ENCODE measurements at regions not wholly inside any gene's neighbourhood (a gene's known extent, or its start where the extent isn't known, plus 50 kb on each side); places are given as distances from the start of the nearest gene placed in this dataset.

DNA sequence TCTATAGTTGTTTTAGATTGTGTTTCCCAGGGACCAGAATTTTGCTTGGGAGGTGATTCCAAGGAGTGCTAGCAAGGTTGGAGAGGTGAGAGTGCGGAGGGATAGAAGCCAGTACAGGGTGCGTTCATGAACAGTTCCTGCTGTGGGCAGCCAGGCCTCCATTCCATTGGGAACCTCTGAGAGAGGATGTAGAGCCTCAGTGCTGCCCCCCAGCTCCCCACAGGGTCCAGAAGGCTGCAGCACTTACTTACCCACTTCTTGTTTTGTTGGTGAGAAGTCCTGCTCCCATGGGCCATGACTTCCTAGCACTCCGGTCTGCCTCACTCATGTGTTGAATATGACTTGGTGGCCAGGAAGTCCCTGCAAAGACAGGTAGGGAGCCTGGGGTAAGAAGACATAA is 128.2 kb upstream of the GAS1 start:
- no peaks in the 10 kb centered on the region for H3K36me3 ChIP-seq
- ATAC-seq (no peak), DNase-seq (no peak)
- H3K4me1 ChIP-seq = no peaks in the 10 kb centered on the region
- H3K4me3 ChIP-seq = no peak overlapping the region
- intact Hi-C loops (cut with DNase I) = no loop called here
- H3K9me3 ChIP-seq = no peaks in the 10 kb centered on the region
- TF ChIP-seq, protein P1, sequence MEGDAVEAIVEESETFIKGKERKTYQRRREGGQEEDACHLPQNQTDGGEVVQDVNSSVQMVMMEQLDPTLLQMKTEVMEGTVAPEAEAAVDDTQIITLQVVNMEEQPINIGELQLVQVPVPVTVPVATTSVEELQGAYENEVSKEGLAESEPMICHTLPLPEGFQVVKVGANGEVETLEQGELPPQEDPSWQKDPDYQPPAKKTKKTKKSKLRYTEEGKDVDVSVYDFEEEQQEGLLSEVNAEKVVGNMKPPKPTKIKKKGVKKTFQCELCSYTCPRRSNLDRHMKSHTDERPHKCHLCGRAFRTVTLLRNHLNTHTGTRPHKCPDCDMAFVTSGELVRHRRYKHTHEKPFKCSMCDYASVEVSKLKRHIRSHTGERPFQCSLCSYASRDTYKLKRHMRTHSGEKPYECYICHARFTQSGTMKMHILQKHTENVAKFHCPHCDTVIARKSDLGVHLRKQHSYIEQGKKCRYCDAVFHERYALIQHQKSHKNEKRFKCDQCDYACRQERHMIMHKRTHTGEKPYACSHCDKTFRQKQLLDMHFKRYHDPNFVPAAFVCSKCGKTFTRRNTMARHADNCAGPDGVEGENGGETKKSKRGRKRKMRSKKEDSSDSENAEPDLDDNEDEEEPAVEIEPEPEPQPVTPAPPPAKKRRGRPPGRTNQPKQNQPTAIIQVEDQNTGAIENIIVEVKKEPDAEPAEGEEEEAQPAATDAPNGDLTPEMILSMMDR (IDR thresholded peaks at IDR 0.05) = no peak
- H3K27ac ChIP-seq = no peak overlapping the region
- no peaks in the 10 kb centered on the region for H3K27me3 ChIP-seq (ENCODE audit: low read depth)

DNA sequence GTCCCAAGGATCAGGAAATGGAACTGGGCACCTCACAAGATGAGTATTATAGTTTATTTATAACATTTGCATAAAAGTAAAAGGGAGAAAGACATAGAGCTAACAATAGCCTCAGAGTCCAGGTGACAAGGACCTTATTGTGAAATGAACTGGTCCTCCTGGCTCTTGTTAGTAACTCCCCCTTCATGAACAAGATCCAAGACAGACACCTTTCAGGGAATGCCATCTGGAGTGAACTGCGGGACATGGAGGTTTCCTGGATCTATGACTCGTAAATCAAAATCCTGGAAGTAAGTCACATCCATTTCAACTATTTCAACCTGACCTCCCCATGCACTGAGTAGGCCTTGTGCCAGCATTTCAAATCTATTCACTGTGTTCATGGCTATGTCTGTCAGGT is 129.5 kb upstream of the GAS1 start:
- intact Hi-C loops (cut with DNase I) = no loop called here
- Histone ChIP-seq H3K4me1 (no peaks in the 10 kb centered on the region), H3K4me3 (no peak overlapping the region), H3K27me3 (ENCODE audit: low read depth) (no peaks in the 10 kb centered on the region), H3K36me3 (no peaks in the 10 kb centered on the region), H3K9me3 (no peaks in the 10 kb centered on the region), H3K27ac (no peak overlapping the region)
- TF ChIP-seq, protein P1 (IDR thresholded peaks at IDR 0.05) = no peak
- no peak for DNase-seq
- ATAC-seq = no peak

DNA sequence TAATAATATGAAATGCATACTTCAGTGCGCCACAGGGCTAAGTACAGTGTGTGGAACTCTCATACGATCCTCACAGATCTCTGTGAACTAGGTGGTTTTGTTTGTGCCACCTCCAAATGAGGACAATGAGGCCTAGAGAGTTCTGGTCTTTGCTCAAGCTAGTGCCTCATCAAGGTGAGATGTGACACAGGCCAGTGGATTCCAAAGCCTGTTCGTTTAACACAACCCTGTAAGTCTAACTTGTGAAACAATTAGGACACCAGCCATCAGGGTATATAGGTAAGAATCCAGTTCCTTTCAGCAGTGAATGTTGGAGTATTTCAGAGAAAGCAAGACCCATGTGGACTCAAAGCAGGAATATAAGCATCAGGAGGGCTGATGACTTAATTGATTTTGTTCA is 130.7 kb upstream of the GAS1 start:
- no peaks in the 10 kb centered on the region for H3K36me3 ChIP-seq
- no peak for DNase-seq
- TF ChIP-seq, protein P1 (IDR thresholded peaks at IDR 0.05) = no peak
- H3K27me3 ChIP-seq (ENCODE audit: low read depth) = no peaks in the 10 kb centered on the region
- no peaks in the 10 kb centered on the region for H3K4me1 ChIP-seq
- intact Hi-C loops (cut with DNase I) = no loop called here
- no peak overlapping the region for H3K4me3 ChIP-seq
- ATAC-seq = no peak
- H3K27ac ChIP-seq = no peak overlapping the region
- H3K9me3 ChIP-seq = no peaks in the 10 kb centered on the region

DNA sequence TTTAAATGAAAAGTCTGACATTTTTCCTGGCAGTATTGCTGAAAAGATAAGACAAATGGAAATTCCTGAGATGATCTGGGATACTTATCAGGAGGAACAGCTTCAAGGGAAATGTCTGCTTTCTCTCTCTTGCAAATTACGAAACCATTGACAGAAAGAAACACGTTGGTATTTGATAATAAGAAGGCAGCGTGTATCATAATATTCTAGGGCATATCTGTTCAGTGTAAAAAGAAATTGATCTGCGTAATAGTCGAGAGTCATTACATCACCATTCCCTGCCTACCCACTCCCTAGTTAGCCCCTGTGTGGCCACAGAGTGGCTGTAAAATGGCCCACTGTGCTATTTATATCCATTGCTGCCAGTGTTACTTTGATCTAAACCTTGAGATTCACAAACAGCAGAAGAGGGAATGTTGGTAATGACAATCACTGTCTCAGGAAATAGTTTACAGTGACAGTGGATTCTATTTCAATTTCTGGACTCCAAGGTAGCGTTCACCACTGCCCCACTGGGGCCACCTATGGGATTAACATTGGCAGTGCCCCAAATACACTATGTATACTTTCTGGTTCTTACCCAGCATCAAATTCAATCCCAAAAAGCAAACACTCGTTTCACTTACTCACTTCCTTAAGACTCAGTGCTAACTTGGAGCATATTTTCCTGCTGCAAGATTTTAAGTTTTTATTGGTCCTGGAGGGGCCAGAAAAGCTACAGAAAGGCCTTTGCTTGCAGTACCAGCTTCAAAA is 133.4 kb upstream of the GAS1 start:
- DNase-seq = no peak
- Histone ChIP-seq H3K27me3 (ENCODE audit: low read depth) (no peaks in the 10 kb centered on the region), H3K36me3 (no peaks in the 10 kb centered on the region), H3K9me3 (no peaks in the 10 kb centered on the region), H3K4me3 (no peak overlapping the region), H3K27ac (peak overlapping the region; percentile 19), H3K4me1 (no peaks in the 10 kb centered on the region)
- intact Hi-C loops (cut with DNase I) = no loop called here
- TF ChIP-seq, protein P1 (IDR thresholded peaks at IDR 0.05) = no peak
- no peak for ATAC-seq

DNA sequence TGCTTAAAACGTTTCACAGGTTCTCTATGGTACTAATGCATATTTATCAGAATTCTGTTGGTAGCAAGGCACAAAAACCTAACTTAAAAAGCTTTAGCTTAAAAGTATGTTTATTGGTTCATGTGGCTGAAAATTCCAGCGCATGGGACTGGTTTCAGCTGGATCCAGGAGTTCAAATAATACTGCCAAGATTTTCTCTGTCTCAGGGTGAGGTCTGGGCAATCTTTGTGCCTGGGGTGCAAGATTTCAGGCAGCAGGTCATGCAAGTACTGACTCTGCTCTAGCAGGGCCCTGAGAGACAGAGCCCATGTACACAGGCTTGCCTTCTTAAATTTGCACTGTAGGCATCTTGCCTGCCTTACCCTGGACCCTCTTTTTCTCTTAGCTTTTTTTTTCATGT is 134.2 kb upstream of the GAS1 start:
- Histone ChIP-seq H3K4me1 (no peaks in the 10 kb centered on the region), H3K27me3 (ENCODE audit: low read depth) (no peaks in the 10 kb centered on the region), H3K4me3 (no peak overlapping the region), H3K9me3 (no peaks in the 10 kb centered on the region), H3K27ac (no peak overlapping the region), H3K36me3 (no peaks in the 10 kb centered on the region)
- TF ChIP-seq, protein P1 (IDR thresholded peaks at IDR 0.05) = no peak
- ATAC-seq = no peak
- intact Hi-C loops (cut with DNase I) = no loop called here
- DNase-seq = no peak
